T-cell (primary cell): ENCODE measurements at regions not wholly inside any gene's neighbourhood (a gene's known extent, or its start where the extent isn't known, plus 50 kb on each side); places are given as distances from the start of the nearest gene placed in this dataset.
"Not testable (repeated sequence)": the region's sequence is repeated elsewhere in the genome, so short reads cannot be mapped to it uniquely, and the experiment has no call there.

Source experiments
- ATAC-seq, 4 experiments: fragments of 200-7000 bp in 3 of 4; fragments of 150-1000 bp in 1 of 4; cut with Tn5 transposase; replicated peaks in 1 of 4; 1 replicate in 3 of 4; 2 replicates in 1 of 4; pipeline ENCODE4 v1.10.0; 2021; ENCODE audit warnings: moderate library complexity in 3 of 4, mild to moderate bottlenecking in 2 of 4, moderate number of reproducible peaks in 1 of 4
- CTCF ChIA-PET, 2 donors: fragments of 300-600 bp; sonication (Branson Sonifier 250); formaldehyde crosslinking; loops; one replicate each; lab custom pipeline; 2022; ENCODE audit warnings: antibody characterized with exemption in 2 of 2; lab: Charles Lee
- POLR2A ChIA-PET, 2 donors: fragments of 300-600 bp; sonication (Branson Sonifier 250); formaldehyde crosslinking; loops; one replicate each; lab custom pipeline; 2022; ENCODE audit warnings: antibody characterized with exemption in 2 of 2; lab: Charles Lee
- DNase-seq, 35 experiments: peaks; one replicate each; pipeline versions ENCODE4 v3.0.0 to v3.0.0-alpha.2; 2013 to 2023
- H3K27ac ChIP-seq: one replicate; pipeline ENCODE4 v1.5.1; 2013; ENCODE audit warnings: low read length
- H3K27me3 ChIP-seq, 2 experiments: replicated peaks in 1 of 2; 1 replicate in 1 of 2; 2 replicates in 1 of 2; pipeline versions ENCODE4 v1.6.1 to v1.7.0; 2013; ENCODE audit warnings: low read length in 1 of 2, mixed read lengths in 1 of 2; ENCODE audit not compliant: control insufficient read depth in 2 of 2, insufficient read depth in 2 of 2; ENCODE audit errors: extremely low read depth in 1 of 2
- H3K36me3 ChIP-seq, 2 donors: 1 replicate in 1 of 2; 2 replicates in 1 of 2; pipeline versions ENCODE4 v1.6.1 to v1.7.0; 2013; ENCODE audit warnings: low read length in 1 of 2; ENCODE audit not compliant: control insufficient read depth in 2 of 2, insufficient read depth in 1 of 2; ENCODE audit errors: extremely low read depth in 1 of 2
- H3K4me1 ChIP-seq, 2 experiments: 1 replicate in 1 of 2; 2 replicates in 1 of 2; pipeline versions ENCODE4 v1.6.1 to v1.7.0; 2013; ENCODE audit warnings: low read length in 2 of 2, mixed read lengths in 1 of 2; ENCODE audit not compliant: insufficient read depth in 2 of 2, control insufficient read depth in 1 of 2; ENCODE audit errors: extremely low read depth in 1 of 2
- H3K4me3 ChIP-seq, 2 donors: 1 replicate in 1 of 2; 2 replicates in 1 of 2; pipeline versions ENCODE4 v1.5.1 to v1.7.0; 2013; ENCODE audit warnings: mild to moderate bottlenecking in 2 of 2, low read length in 1 of 2, moderate library complexity in 1 of 2; ENCODE audit not compliant: control insufficient read depth in 1 of 2; ENCODE audit errors: extremely low read depth in 1 of 2
- H3K9me3 ChIP-seq: 2 replicates; pipeline ENCODE4 v1.7.0; 2013
- H3K27ac Mint-ChIP-seq, 2 donors: one replicate each; pipeline ENCODE4 v1.8.0; 2020 to 2021; ENCODE audit warnings: mild to moderate bottlenecking in 2 of 2, mixed read lengths in 2 of 2
- H3K27me3 Mint-ChIP-seq, 2 donors: one replicate each; pipeline ENCODE4 v1.8.0; 2021 to 2022; ENCODE audit warnings: mixed read lengths in 2 of 2
- H3K36me3 Mint-ChIP-seq: one replicate; pipeline ENCODE4 v1.8.0; 2021; ENCODE audit warnings: mixed read lengths
- H3K4me1 Mint-ChIP-seq, 3 donors: one replicate each; pipeline ENCODE4 v1.8.0; 2020 to 2022; ENCODE audit warnings: mixed read lengths in 3 of 3, mild to moderate bottlenecking in 1 of 3
- H3K4me3 Mint-ChIP-seq, 3 donors: one replicate each; pipeline ENCODE4 v1.8.0; 2020 to 2022; ENCODE audit warnings: mild to moderate bottlenecking in 3 of 3, mixed read lengths in 3 of 3, moderate library complexity in 3 of 3
- H3K9me3 Mint-ChIP-seq, 3 donors: one replicate each; pipeline ENCODE4 v1.8.0; 2020 to 2022; ENCODE audit warnings: mixed read lengths in 3 of 3
- WGBS: methylation state at CpG from one replicate; pipeline ENCODE4 v1.1.5; 2013; ENCODE audit warnings: missing lambda C conversion rate; ENCODE audit not compliant: insufficient coverage; 5-methylcytosine and 5-hydroxymethylcytosine counted together

- no peak for DNase-seq
- no peaks in the 10 kb centered on the region for H3K4me1 Mint-ChIP-seq
- ChIA-PET POLR2A (interaction anchor here in 1 of 2 donors (0.7 kb wide), 1 partner anchor 10 kb away, joined by 3 read pairs; no protein-coding TSS in a partner anchor), CTCF (no interaction called here)
- H3K4me1 ChIP-seq: no peaks in the 10 kb centered on the region
- H3K27me3 ChIP-seq: no peaks in the 10 kb centered on the region
- no peaks in the 10 kb centered on the region for H3K9me3 ChIP-seq
- peaks cover 10 to 12% (median 11%) of the 10 kb centered on the region in 3 donors for H3K9me3 Mint-ChIP-seq
- H3K27ac Mint-ChIP-seq: no peak overlapping the region
- no peak overlapping the region for H3K27ac ChIP-seq
- H3K4me3 Mint-ChIP-seq: no peak overlapping the region
- ATAC-seq: no peak
- WGBS: 100% methylated on average over 1 of the region's 1 CpG
- H3K36me3 ChIP-seq: no peaks in the 10 kb centered on the region
- no peaks in the 10 kb centered on the region for H3K36me3 Mint-ChIP-seq
- no peaks in the 10 kb centered on the region for H3K27me3 Mint-ChIP-seq
- no peak overlapping the region for H3K4me3 ChIP-seq
Measured at GRCh38 chr2:78261454-78261853, 739.3 kb upstream of the LRRTM4 start.

- H3K27me3 ChIP-seq, H3K36me3 Mint-ChIP-seq, H3K27ac ChIP-seq, H3K4me3 ChIP-seq, CTCF ChIA-PET, H3K36me3 ChIP-seq, POLR2A ChIA-PET, H3K9me3 ChIP-seq, ATAC-seq, H3K27me3 Mint-ChIP-seq, H3K4me3 Mint-ChIP-seq, H3K4me1 ChIP-seq, H3K4me1 Mint-ChIP-seq, H3K27ac Mint-ChIP-seq, DNase-seq: not testable (repeated sequence)
- 80% methylated on average over 10 of the region's 10 CpGs for WGBS
- peaks cover 10 to 12% (median 11%) of the 10 kb centered on the region in 3 donors for H3K9me3 Mint-ChIP-seq
Measured at GRCh38 chr2:78262089-78262488, 739.9 kb upstream of the LRRTM4 start.

- no CpG with 5 or more reads among the region's 2 CpGs for WGBS
- Mint-ChIP-seq H3K4me3 (no peak overlapping the region), H3K27me3 (no peaks in the 10 kb centered on the region), H3K27ac (no peak overlapping the region), H3K9me3 (peaks cover 10 to 12% (median 11%) of the 10 kb centered on the region in 3 donors), H3K36me3 (no peaks in the 10 kb centered on the region), H3K4me1 (no peaks in the 10 kb centered on the region)
- Histone ChIP-seq H3K36me3 (no peaks in the 10 kb centered on the region), H3K27me3 (no peaks in the 10 kb centered on the region), H3K4me1 (no peaks in the 10 kb centered on the region), H3K4me3 (no peak overlapping the region), H3K9me3 (no peaks in the 10 kb centered on the region), H3K27ac (no peak overlapping the region)
- ATAC-seq (no peak), DNase-seq (no peak)
- ChIA-PET POLR2A (no interaction called here), CTCF (no interaction called here)
Measured at GRCh38 chr2:78262713-78263375, 740.7 kb upstream of the LRRTM4 start.

GRCh38 chr2:78263571-78263970 lies 741.4 kb upstream of the LRRTM4 start:
- Histone ChIP-seq H3K4me1 (no peaks in the 10 kb centered on the region), H3K4me3 (no peak overlapping the region), H3K36me3 (no peaks in the 10 kb centered on the region), H3K27ac (no peak overlapping the region), H3K27me3 (no peaks in the 10 kb centered on the region), H3K9me3 (no peaks in the 10 kb centered on the region)
- Mint-ChIP-seq H3K27ac (no peak overlapping the region), H3K27me3 (no peaks in the 10 kb centered on the region), H3K4me1 (no peaks in the 10 kb centered on the region), H3K4me3 (no peak overlapping the region), H3K9me3 (peaks cover 11 to 12% (median 11%) of the 10 kb centered on the region in 3 donors), H3K36me3 (no peaks in the 10 kb centered on the region)
- ChIA-PET CTCF (no interaction called here), POLR2A (no interaction called here)
- WGBS: no CpG with 5 or more reads among the region's 1 CpG
- DNase-seq (no peak), ATAC-seq (no peak)

- Histone ChIP-seq H3K9me3 (no peaks in the 10 kb centered on the region), H3K4me1 (no peaks in the 10 kb centered on the region), H3K27ac (no peak overlapping the region), H3K36me3 (no peaks in the 10 kb centered on the region), H3K4me3 (no peak overlapping the region), H3K27me3 (no peaks in the 10 kb centered on the region)
- H3K9me3 Mint-ChIP-seq: peaks cover 10 to 17% (median 11%) of the 10 kb centered on the region in 3 donors
- H3K27me3 Mint-ChIP-seq: no peaks in the 10 kb centered on the region
- CTCF ChIA-PET: no interaction called here
- H3K36me3 Mint-ChIP-seq: no peaks in the 10 kb centered on the region
- ATAC-seq (no peak), DNase-seq (no peak)
- no CpG with 5 or more reads among the region's 2 CpGs for WGBS
- no peak overlapping the region for H3K4me3 Mint-ChIP-seq
- POLR2A ChIA-PET: no interaction called here
- H3K4me1 Mint-ChIP-seq: no peaks in the 10 kb centered on the region
- H3K27ac Mint-ChIP-seq: no peak overlapping the region
Measured at GRCh38 chr2:78264130-78264529, 742.0 kb upstream of the LRRTM4 start.

GRCh38 chr2:78281164-78281563 lies 744.3 kb upstream of the REG3G start:
- Histone ChIP-seq H3K27ac (no peak overlapping the region), H3K27me3 (no peaks in the 10 kb centered on the region), H3K36me3 (no peaks in the 10 kb centered on the region), H3K4me1 (no peaks in the 10 kb centered on the region), H3K9me3 (no peaks in the 10 kb centered on the region), H3K4me3 (no peak overlapping the region)
- no peaks in the 10 kb centered on the region for H3K4me1 Mint-ChIP-seq
- H3K27ac Mint-ChIP-seq: no peak overlapping the region
- ATAC-seq (no peak), DNase-seq (no peak)
- 85% methylated on average over 2 of the region's 5 CpGs for WGBS
- no peak overlapping the region for H3K4me3 Mint-ChIP-seq
- no peaks in the 10 kb centered on the region for H3K27me3 Mint-ChIP-seq
- POLR2A ChIA-PET: no interaction called here
- H3K9me3 Mint-ChIP-seq: peaks cover 14 to 22% (median 20%) of the 10 kb centered on the region in 3 donors
- CTCF ChIA-PET: no interaction called here
- H3K36me3 Mint-ChIP-seq: no peaks in the 10 kb centered on the region
